Upper lobe of left lung (tissue), 6 donors: ENCODE measurements at regions not wholly inside any gene's neighbourhood (a gene's known extent, or its start where the extent isn't known, plus 50 kb on each side); places are given as distances from the start of the nearest gene placed in this dataset.

ENCODE experiments used
- ATAC-seq, 2 donors: fragments of 200-7000 bp; cut with Tn5 transposase; one replicate each; pipeline ENCODE4 v1.9.1; 2022; ENCODE audit warnings: mild to moderate bottlenecking in 2 of 2, moderate library complexity in 2 of 2; ENCODE audit not compliant: low FRiP score in 2 of 2
- DNase-seq, 2 donors: peaks; one replicate each; pipeline ENCODE4 v3.0.0-alpha.2; 2019 to 2020
- H3K27ac ChIP-seq, 4 donors: fragments of 200-600 bp; sonication (generic); one replicate each; pipeline ENCODE4 v1.5.1; 2016 to 2019
- H3K27me3 ChIP-seq, 4 donors: fragments of 200-600 bp; sonication (generic); one replicate each; pipeline ENCODE4 v1.5.1; 2017 to 2019
- H3K36me3 ChIP-seq, 4 donors: fragments of 200-600 bp; sonication (generic); one replicate each; pipeline ENCODE4 v1.5.1; 2016 to 2019
- H3K4me1 ChIP-seq, 4 donors: fragments of 200-600 bp; sonication (generic); one replicate each; pipeline ENCODE4 v1.5.1; 2018 to 2019
- H3K4me3 ChIP-seq, 4 donors: fragments of 200-600 bp; sonication (generic); one replicate each; pipeline ENCODE4 v1.5.1; 2017 to 2019; ENCODE audit warnings: mild to moderate bottlenecking in 2 of 4, moderate library complexity in 1 of 4
- H3K9me3 ChIP-seq, 4 donors: fragments of 200-600 bp; sonication (generic); one replicate each; pipeline ENCODE4 v1.5.1; 2018 to 2019
- CTCF ChIP-seq, 6 experiments: fragments of 450-650 bp in 4 of 6; fragments of 200-600 bp in 2 of 6; sonication (generic) in 2 of 6; IDR thresholded peaks; one replicate each; pipeline ENCODE4 v1.5.1; 2016 to 2019; ENCODE audit warnings: antibody characterized with exemption in 6 of 6
- EP300 ChIP-seq, 4 donors: sonication (generic); formaldehyde crosslinking; IDR thresholded peaks; one replicate each; pipeline ENCODE4 v1.5.1; 2017; ENCODE audit warnings: antibody characterized with exemption in 4 of 4, control low read depth in 2 of 4
- POLR2A ChIP-seq, 4 donors: fragments of 450-650 bp; IDR thresholded peaks; one replicate each; pipeline ENCODE4 v1.5.1; 2016 to 2017; ENCODE audit warnings: antibody characterized with exemption in 4 of 4, mild to moderate bottlenecking in 2 of 4
- POLR2AphosphoS5 ChIP-seq, 2 donors: sonication (generic); formaldehyde crosslinking; IDR thresholded peaks; one replicate each; pipeline ENCODE4 v1.5.1; 2017; ENCODE audit warnings: antibody characterized with exemption in 2 of 2
- WGBS, 2 donors: methylation state at CpG; one replicate each; pipeline ENCODE4 v1.1.5; 2017 to 2018; 5-methylcytosine and 5-hydroxymethylcytosine counted together
- donor health status: DM: no; HTN: no; CAD: no; lungs with moderate emphysema.
- donor health status: DM: no; HTN: yes; CAD: no; lungs with severe emphysema.

- H3K4me1 ChIP-seq = no peaks in the 10 kb centered on the region
- H3K9me3 ChIP-seq = no peaks in the 10 kb centered on the region
- DNase-seq (no peak), ATAC-seq (no peak)
- WGBS, 2 donors = 79 to 83% methylated on average over 4 of the region's 4 CpGs
- H3K36me3 ChIP-seq = no peaks in the 10 kb centered on the region
- H3K4me3 ChIP-seq = no peak overlapping the region
- TF ChIP-seq POLR2A (IDR thresholded peaks at IDR 0.05) (no peak), CTCF (IDR thresholded peaks at IDR 0.05) (no peak), EP300 (IDR thresholded peaks at IDR 0.05) (no peak), POLR2AphosphoS5 (IDR thresholded peaks at IDR 0.05) (no peak)
- no peak overlapping the region for H3K27ac ChIP-seq
- no peaks in the 10 kb centered on the region for H3K27me3 ChIP-seq
These were observed 629.8 kb downstream of the CDH26 start for GRCh38 chr20:60587986-60588385.

GRCh38 chr20:60589623-60590022 lies 631.4 kb downstream of the CDH26 start:
- H3K4me1 ChIP-seq = no peaks in the 10 kb centered on the region
- DNase-seq = no peak
- 19 to 30% methylated on average over 3 of the region's 3 CpGs for WGBS, 2 donors
- H3K27ac ChIP-seq = no peak overlapping the region
- no peaks in the 10 kb centered on the region for H3K9me3 ChIP-seq
- no peaks in the 10 kb centered on the region for H3K27me3 ChIP-seq
- no peak for ATAC-seq
- no peak overlapping the region for H3K4me3 ChIP-seq
- H3K36me3 ChIP-seq = no peaks in the 10 kb centered on the region
- TF ChIP-seq EP300 (IDR thresholded peaks at IDR 0.05) (no peak), CTCF (IDR thresholded peaks at IDR 0.05) (no peak), POLR2AphosphoS5 (IDR thresholded peaks at IDR 0.05) (no peak), POLR2A (IDR thresholded peaks at IDR 0.05) (no peak)

GRCh38 chr20:60591172-60591799 lies 633.1 kb downstream of the CDH26 start:
- Histone ChIP-seq H3K27me3 (no peaks in the 10 kb centered on the region), H3K27ac (no peak overlapping the region), H3K36me3 (no peaks in the 10 kb centered on the region), H3K4me1 (no peaks in the 10 kb centered on the region), H3K9me3 (no peaks in the 10 kb centered on the region), H3K4me3 (no peak overlapping the region)
- WGBS, 2 donors = 68 to 70% methylated on average over 6 of the region's 6 CpGs
- TF ChIP-seq POLR2A (IDR thresholded peaks at IDR 0.05) = no peak
- TF ChIP-seq CTCF (IDR thresholded peaks at IDR 0.05) = no peak
- no peak for TF ChIP-seq POLR2AphosphoS5 (IDR thresholded peaks at IDR 0.05)
- no peak for TF ChIP-seq EP300 (IDR thresholded peaks at IDR 0.05)
- ATAC-seq (no peak), DNase-seq (no peak)

GRCh38 chr20:60598528-60598927 lies 640.3 kb downstream of the CDH26 start:
- TF ChIP-seq POLR2A (IDR thresholded peaks at IDR 0.05) (no peak), EP300 (IDR thresholded peaks at IDR 0.05) (no peak), POLR2AphosphoS5 (IDR thresholded peaks at IDR 0.05) (no peak), CTCF (IDR thresholded peaks at IDR 0.05) (no peak)
- peak in 1 of 2 donors; percentile 50 for DNase-seq
- H3K36me3 ChIP-seq = no peaks in the 10 kb centered on the region
- H3K27me3 ChIP-seq = no peaks in the 10 kb centered on the region
- 92 to 93% methylated on average over 13 to 14 of the region's 14 CpGs for WGBS, 2 donors
- no peaks in the 10 kb centered on the region for H3K4me1 ChIP-seq
- no peak for ATAC-seq
- no peak overlapping the region for H3K27ac ChIP-seq
- H3K4me3 ChIP-seq = no peak overlapping the region
- H3K9me3 ChIP-seq = no peaks in the 10 kb centered on the region

GRCh38 chr20:60599381-60599780 lies 641.2 kb downstream of the CDH26 start:
- Histone ChIP-seq H3K27me3 (no peaks in the 10 kb centered on the region), H3K4me1 (no peaks in the 10 kb centered on the region), H3K36me3 (no peaks in the 10 kb centered on the region), H3K9me3 (no peaks in the 10 kb centered on the region), H3K27ac (no peak overlapping the region), H3K4me3 (no peak overlapping the region)
- no peak for ATAC-seq
- WGBS, 2 donors = 95% methylated on average over 16 of the region's 16 CpGs
- DNase-seq = peak in 1 of 2 donors; percentile 59
- TF ChIP-seq POLR2A (IDR thresholded peaks at IDR 0.05) (no peak), EP300 (IDR thresholded peaks at IDR 0.05) (no peak), CTCF (IDR thresholded peaks at IDR 0.05) (no peak), POLR2AphosphoS5 (IDR thresholded peaks at IDR 0.05) (no peak)
